Right atrium auricular region (tissue), 2 donors: ENCODE measurements at regions not wholly inside any gene's neighbourhood (a gene's known extent, or its start where the extent isn't known, plus 50 kb on each side); places are given as distances from the start of the nearest gene placed in this dataset.

Source experiments
- DNase-seq: peaks from one replicate; pipeline ENCODE4 v3.0.0-alpha.2; 2019; ENCODE audit warnings: low spot score
- H3K27ac ChIP-seq, 2 donors: fragments of 200-600 bp; sonication (generic); 1 replicate in 1 of 2; 2 replicates in 1 of 2; pipeline ENCODE4 v1.5.1; 2016 to 2019
- H3K27me3 ChIP-seq, 2 donors: fragments of 200-600 bp; sonication (generic); one replicate each; pipeline versions ENCODE4 v1.5.1 to v1.6.0; 2017 to 2019
- H3K36me3 ChIP-seq: fragments of 200-600 bp; sonication (generic); one replicate; pipeline ENCODE4 v1.5.1; 2016
- H3K4me1 ChIP-seq, 2 donors: fragments of 200-600 bp; sonication (generic); one replicate each; pipeline versions ENCODE4 v1.5.1 to v1.6.0; 2017 to 2019
- H3K4me3 ChIP-seq, 2 donors: fragments of 200-600 bp; sonication (generic); 1 replicate in 1 of 2; 2 replicates in 1 of 2; pipeline ENCODE4 v1.5.1; 2017 to 2019; ENCODE audit warnings: mild to moderate bottlenecking in 1 of 2, moderate library complexity in 1 of 2
- H3K9me3 ChIP-seq, 2 donors: fragments of 200-600 bp; sonication (generic); one replicate each; pipeline ENCODE4 v1.5.1; 2019
- TF ChIP-seq, protein P1 (sequence below), 2 donors: fragments of 200-600 bp; sonication (generic); IDR thresholded peaks; one replicate each; pipeline ENCODE4 v1.5.1; 2019; ENCODE audit warnings: antibody characterized with exemption in 2 of 2

GRCh38 chr10:70939441-70940003 lies 51.2 kb upstream of the PCBD1 start:
- no peak overlapping the region for H3K27ac ChIP-seq
- no peaks in the 10 kb centered on the region for H3K9me3 ChIP-seq
- TF ChIP-seq, protein P1, sequence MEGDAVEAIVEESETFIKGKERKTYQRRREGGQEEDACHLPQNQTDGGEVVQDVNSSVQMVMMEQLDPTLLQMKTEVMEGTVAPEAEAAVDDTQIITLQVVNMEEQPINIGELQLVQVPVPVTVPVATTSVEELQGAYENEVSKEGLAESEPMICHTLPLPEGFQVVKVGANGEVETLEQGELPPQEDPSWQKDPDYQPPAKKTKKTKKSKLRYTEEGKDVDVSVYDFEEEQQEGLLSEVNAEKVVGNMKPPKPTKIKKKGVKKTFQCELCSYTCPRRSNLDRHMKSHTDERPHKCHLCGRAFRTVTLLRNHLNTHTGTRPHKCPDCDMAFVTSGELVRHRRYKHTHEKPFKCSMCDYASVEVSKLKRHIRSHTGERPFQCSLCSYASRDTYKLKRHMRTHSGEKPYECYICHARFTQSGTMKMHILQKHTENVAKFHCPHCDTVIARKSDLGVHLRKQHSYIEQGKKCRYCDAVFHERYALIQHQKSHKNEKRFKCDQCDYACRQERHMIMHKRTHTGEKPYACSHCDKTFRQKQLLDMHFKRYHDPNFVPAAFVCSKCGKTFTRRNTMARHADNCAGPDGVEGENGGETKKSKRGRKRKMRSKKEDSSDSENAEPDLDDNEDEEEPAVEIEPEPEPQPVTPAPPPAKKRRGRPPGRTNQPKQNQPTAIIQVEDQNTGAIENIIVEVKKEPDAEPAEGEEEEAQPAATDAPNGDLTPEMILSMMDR (IDR thresholded peaks at IDR 0.05), result no peak
- peaks cover 0 to 45% of the 10 kb centered on the region in 2 donors for H3K4me1 ChIP-seq
- DNase-seq, result no peak
- no peak overlapping the region for H3K4me3 ChIP-seq
- H3K27me3 ChIP-seq, result no peaks in the 10 kb centered on the region
- H3K36me3 ChIP-seq, result no peaks in the 10 kb centered on the region

DNA sequence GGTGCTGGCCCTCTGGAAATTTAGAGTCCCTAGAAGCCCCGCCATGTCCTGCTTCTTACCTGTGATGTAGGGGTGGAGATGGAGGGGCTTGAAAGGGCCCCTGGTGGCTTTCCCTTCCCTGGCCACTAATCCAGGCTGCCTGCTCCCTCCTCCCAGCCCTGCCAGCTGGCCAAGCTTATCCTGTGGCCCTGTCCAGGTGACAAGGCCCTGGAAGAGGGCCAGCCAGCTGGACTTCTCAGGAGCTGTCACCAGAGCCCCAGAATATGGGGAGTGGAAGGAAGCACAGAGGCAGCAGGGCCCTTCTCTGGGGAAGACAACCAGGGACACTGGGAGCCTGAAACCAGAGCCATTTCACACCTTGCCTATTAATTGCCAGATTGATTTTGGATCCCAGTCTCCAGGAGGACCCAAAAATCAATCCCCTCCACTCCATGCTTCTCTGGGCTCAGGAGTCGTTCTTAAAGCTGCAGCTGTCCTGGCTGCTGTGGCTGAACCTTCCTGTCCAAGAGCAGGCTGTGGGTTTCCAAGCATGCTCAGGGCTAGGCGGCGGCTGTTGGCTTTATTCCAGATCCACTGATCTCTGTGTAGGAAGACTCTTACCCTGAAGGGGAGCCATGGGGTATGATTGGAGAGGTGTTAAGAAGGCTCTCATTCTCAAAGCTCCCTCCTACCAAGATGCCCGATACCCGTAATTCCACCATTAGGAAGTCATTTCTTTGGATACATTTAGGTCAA lies 52.6 kb upstream of the PCBD1 start:
- no peak for DNase-seq
- Histone ChIP-seq H3K27me3 (no peaks in the 10 kb centered on the region), H3K27ac (peak overlapping the region; percentile 22 to 31), H3K4me1 (peaks cover 0 to 42% of the 10 kb centered on the region in 2 donors), H3K9me3 (no peaks in the 10 kb centered on the region), H3K4me3 (no peak overlapping the region), H3K36me3 (no peaks in the 10 kb centered on the region)
- TF ChIP-seq, protein P1 (IDR thresholded peaks at IDR 0.05), result no peak

GRCh38 chr10:70942125-70942524 lies 53.8 kb upstream of the PCBD1 start:
- H3K36me3 ChIP-seq, result no peaks in the 10 kb centered on the region
- no peaks in the 10 kb centered on the region for H3K27me3 ChIP-seq
- TF ChIP-seq, protein P1 (IDR thresholded peaks at IDR 0.05), result no peak
- no peak for DNase-seq
- no peak overlapping the region for H3K27ac ChIP-seq
- no peak overlapping the region for H3K4me3 ChIP-seq
- peaks cover 0 to 41% of the 10 kb centered on the region in 2 donors for H3K4me1 ChIP-seq
- H3K9me3 ChIP-seq, result no peaks in the 10 kb centered on the region

GRCh38 chr10:70942725-70943124 lies 54.4 kb upstream of the PCBD1 start:
- H3K4me1 ChIP-seq, result peaks cover 0 to 41% of the 10 kb centered on the region in 2 donors
- TF ChIP-seq, protein P1 (IDR thresholded peaks at IDR 0.05), result no peak
- no peak for DNase-seq
- H3K36me3 ChIP-seq, result no peaks in the 10 kb centered on the region
- H3K9me3 ChIP-seq, result no peaks in the 10 kb centered on the region
- peak overlapping the region in 1 of 2 donors; percentile 49 for H3K27ac ChIP-seq
- no peak overlapping the region for H3K4me3 ChIP-seq
- H3K27me3 ChIP-seq, result no peaks in the 10 kb centered on the region

DNA sequence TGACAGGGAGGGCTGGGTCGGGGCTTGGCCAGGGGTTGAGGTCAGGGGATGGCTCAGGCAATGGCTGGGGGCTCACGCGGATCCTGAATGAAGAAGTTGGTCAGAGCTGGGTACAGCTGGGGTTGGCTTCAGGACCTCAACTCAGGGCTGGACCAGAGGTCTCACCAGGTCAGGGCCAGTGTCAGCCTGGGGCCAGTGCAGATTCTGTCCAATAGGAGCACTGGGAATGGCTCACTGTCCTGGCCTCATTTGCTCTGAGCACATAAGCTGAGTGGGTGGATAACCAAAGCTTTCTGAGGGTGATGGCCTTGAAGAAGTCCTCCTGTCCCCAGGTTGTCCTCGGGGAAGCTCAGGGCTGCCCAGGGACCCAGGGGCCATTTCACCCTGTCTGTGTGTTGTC lies 54.9 kb upstream of the PCBD1 start:
- Histone ChIP-seq H3K4me1 (peaks cover 0 to 41% of the 10 kb centered on the region in 2 donors), H3K27ac (peak overlapping the region; percentile 49 to 72), H3K4me3 (no peak overlapping the region), H3K36me3 (no peaks in the 10 kb centered on the region), H3K9me3 (no peaks in the 10 kb centered on the region), H3K27me3 (no peaks in the 10 kb centered on the region)
- TF ChIP-seq, protein P1 (IDR thresholded peaks at IDR 0.05), result no peak
- no peak for DNase-seq
